Smooth muscle cell (in vitro differentiated cells): ENCODE measurements at regions not wholly inside any gene's neighbourhood (a gene's known extent, or its start where the extent isn't known, plus 50 kb on each side); places are given as distances from the start of the nearest gene placed in this dataset.

Source experiments
- DNase-seq: peaks from one replicate; lab custom pipeline; 2025; ENCODE audit not compliant: unreplicated experiment; lab: John Stamatoyannopoulos, UW
- H2AFZ ChIP-seq: fragments of 200-600 bp; sonication (generic); 2 replicates; pipeline ENCODE4 v1.6.0; 2016; ENCODE audit warnings: antibody characterized with exemption, low read depth, mild to moderate bottlenecking
- H3F3A ChIP-seq: fragments of 200-600 bp; sonication (generic); 2 replicates; pipeline ENCODE4 v1.6.0; 2017; ENCODE audit warnings: antibody characterized with exemption, low read depth
- H3K27ac ChIP-seq: fragments of 200-600 bp; sonication (generic); 2 replicates; pipeline ENCODE4 v1.5.1; 2016; ENCODE audit warnings: low read depth, mild to moderate bottlenecking
- H3K27me3 ChIP-seq: fragments of 200-600 bp; sonication (generic); 2 replicates; pipeline ENCODE4 v1.6.1; 2016; ENCODE audit warnings: low read depth, mild to moderate bottlenecking
- H3K36me3 ChIP-seq: fragments of 200-600 bp; sonication (generic); 2 replicates; pipeline ENCODE4 v1.5.1; 2016; ENCODE audit warnings: low read depth
- H3K4me1 ChIP-seq: fragments of 200-600 bp; sonication (generic); 2 replicates; pipeline ENCODE4 v1.5.1; 2016; ENCODE audit warnings: low read depth
- H3K4me2 ChIP-seq: fragments of 200-600 bp; sonication (generic); 2 replicates; pipeline ENCODE4 v1.6.0; 2016; ENCODE audit warnings: mild to moderate bottlenecking
- H3K4me3 ChIP-seq: fragments of 200-600 bp; sonication (generic); 2 replicates; pipeline ENCODE4 v1.5.1; 2016; ENCODE audit warnings: mild to moderate bottlenecking
- H3K79me2 ChIP-seq: fragments of 200-600 bp; sonication (generic); 2 replicates; pipeline ENCODE4 v1.6.0; 2016; ENCODE audit warnings: low read depth, mild to moderate bottlenecking
- H3K9ac ChIP-seq: fragments of 200-600 bp; sonication (generic); 2 replicates; pipeline ENCODE4 v1.6.0; 2016; ENCODE audit warnings: low read depth
- H3K9me3 ChIP-seq: fragments of 200-600 bp; sonication (generic); replicated peaks from 2 replicates; pipeline ENCODE4 v1.5.1; 2016; ENCODE audit warnings: low read depth
- H4K20me1 ChIP-seq: fragments of 200-600 bp; sonication (generic); 2 replicates; pipeline ENCODE4 v1.6.0; 2016; ENCODE audit warnings: low read depth
- WGBS: methylation state at CpG from one replicate; pipeline ENCODE4 v1.1.7; 2016; ENCODE audit warnings: low lambda C conversion rate; 5-methylcytosine and 5-hydroxymethylcytosine counted together
- TF ChIP-seq, protein P1 (sequence below): fragments of 200-600 bp; sonication (generic); IDR thresholded peaks from 2 replicates; pipeline ENCODE4 v1.5.1; 2017; ENCODE audit warnings: borderline replicate concordance, mild to moderate bottlenecking, antibody characterized with exemption; ENCODE audit not compliant: insufficient read depth, poor library complexity, severe bottlenecking

DNA sequence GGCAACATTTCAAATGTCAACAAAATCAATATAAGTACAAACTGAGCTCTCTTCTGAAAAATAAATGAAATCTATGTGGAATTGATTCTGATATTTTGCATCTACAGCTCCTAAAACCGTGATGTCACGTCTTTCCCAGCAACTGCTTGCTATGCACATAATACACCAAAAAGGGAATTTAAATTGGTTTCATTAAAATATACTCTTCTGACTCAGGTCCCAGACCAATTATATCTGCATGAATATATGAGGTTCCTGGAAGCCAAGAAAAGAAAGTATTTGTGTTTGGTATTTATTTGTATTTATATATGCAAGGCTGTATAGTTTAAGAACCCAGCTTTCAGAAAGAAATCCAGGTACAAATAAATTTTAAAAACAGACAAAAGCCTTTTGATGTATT, 1282.5 kb downstream of the SUCLG1 start:
- TF ChIP-seq, protein P1, sequence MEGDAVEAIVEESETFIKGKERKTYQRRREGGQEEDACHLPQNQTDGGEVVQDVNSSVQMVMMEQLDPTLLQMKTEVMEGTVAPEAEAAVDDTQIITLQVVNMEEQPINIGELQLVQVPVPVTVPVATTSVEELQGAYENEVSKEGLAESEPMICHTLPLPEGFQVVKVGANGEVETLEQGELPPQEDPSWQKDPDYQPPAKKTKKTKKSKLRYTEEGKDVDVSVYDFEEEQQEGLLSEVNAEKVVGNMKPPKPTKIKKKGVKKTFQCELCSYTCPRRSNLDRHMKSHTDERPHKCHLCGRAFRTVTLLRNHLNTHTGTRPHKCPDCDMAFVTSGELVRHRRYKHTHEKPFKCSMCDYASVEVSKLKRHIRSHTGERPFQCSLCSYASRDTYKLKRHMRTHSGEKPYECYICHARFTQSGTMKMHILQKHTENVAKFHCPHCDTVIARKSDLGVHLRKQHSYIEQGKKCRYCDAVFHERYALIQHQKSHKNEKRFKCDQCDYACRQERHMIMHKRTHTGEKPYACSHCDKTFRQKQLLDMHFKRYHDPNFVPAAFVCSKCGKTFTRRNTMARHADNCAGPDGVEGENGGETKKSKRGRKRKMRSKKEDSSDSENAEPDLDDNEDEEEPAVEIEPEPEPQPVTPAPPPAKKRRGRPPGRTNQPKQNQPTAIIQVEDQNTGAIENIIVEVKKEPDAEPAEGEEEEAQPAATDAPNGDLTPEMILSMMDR: no peak
- WGBS: 95% methylated on average over 2 of the region's 2 CpGs
- no peak overlapping the region for H3K4me3 ChIP-seq

GRCh38 chr2:83172841-83173240, 1286.2 kb downstream of the SUCLG1 start:
- H3K9me3 ChIP-seq: no peaks in the 10 kb centered on the region
- H2AFZ ChIP-seq: peak overlapping the region; percentile 62
- no peaks in the 10 kb centered on the region for H3K27me3 ChIP-seq
- H3K79me2 ChIP-seq: no peaks in the 10 kb centered on the region
- WGBS: 97% methylated on average over 2 of the region's 2 CpGs
- H3K36me3 ChIP-seq: no peaks in the 10 kb centered on the region
- TF ChIP-seq, protein P1: no peak
- no peak overlapping the region for H3K4me3 ChIP-seq
- no peaks in the 10 kb centered on the region for H3K4me1 ChIP-seq
- no peak overlapping the region for H3K9ac ChIP-seq
- no peaks in the 10 kb centered on the region for H4K20me1 ChIP-seq
- DNase-seq: no peak
- H3F3A ChIP-seq: no peaks in the 10 kb centered on the region
- H3K27ac ChIP-seq: no peak overlapping the region
- no peak overlapping the region for H3K4me2 ChIP-seq

More for the DNA sequence above, 1282.5 kb downstream of the SUCLG1 start:
- H3K79me2 ChIP-seq: no peaks in the 10 kb centered on the region
- H3K9me3 ChIP-seq: no peaks in the 10 kb centered on the region
- H3K27me3 ChIP-seq: no peaks in the 10 kb centered on the region
- no peak overlapping the region for H3K9ac ChIP-seq
- no peak overlapping the region for H3K4me2 ChIP-seq
- no peaks in the 10 kb centered on the region for H3K36me3 ChIP-seq
- no peaks in the 10 kb centered on the region for H3K4me1 ChIP-seq
- no peak overlapping the region for H3K27ac ChIP-seq
- H3F3A ChIP-seq: no peaks in the 10 kb centered on the region
- no peaks in the 10 kb centered on the region for H4K20me1 ChIP-seq
- H2AFZ ChIP-seq: no peak overlapping the region
- DNase-seq: no peak

- 91% methylated on average over 2 of the region's 2 CpGs for WGBS
- no peak overlapping the region for H3K9ac ChIP-seq
These were observed 1290.7 kb downstream of the SUCLG1 start for GRCh38 chr2:83168377-83168776.

DNA sequence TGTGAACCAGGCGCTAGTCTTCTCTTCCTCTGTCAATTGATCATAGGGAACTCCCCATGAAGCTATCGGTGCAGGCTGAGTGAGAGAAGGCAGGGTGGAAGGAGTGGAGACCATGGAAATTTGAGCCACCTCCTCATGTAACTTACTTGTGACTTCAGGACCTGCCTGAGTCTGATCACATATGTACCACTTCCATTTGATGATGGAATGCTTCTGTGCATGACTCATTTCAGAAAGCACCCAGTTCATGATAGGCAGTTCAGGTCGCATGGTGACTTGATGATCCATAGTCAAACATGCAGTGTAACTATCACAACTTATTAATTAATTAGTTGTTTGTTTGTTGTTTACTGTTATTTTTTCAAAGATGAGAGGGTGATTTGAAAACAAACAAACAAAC, 1296.7 kb downstream of the SUCLG1 start:
- no peak overlapping the region for H3K27ac ChIP-seq
- TF ChIP-seq, protein P1: no peak
- WGBS: 90% methylated on average over 3 of the region's 3 CpGs

More at GRCh38 chr2:83168377-83168776, 1290.7 kb downstream of the SUCLG1 start:
- H3F3A ChIP-seq: no peaks in the 10 kb centered on the region
- no peak overlapping the region for H3K27ac ChIP-seq
- peak overlapping the region; percentile 7 for H2AFZ ChIP-seq
- no peaks in the 10 kb centered on the region for H4K20me1 ChIP-seq
- H3K9me3 ChIP-seq: no peaks in the 10 kb centered on the region
- no peak overlapping the region for H3K4me3 ChIP-seq
- no peak for DNase-seq
- H3K4me2 ChIP-seq: no peak overlapping the region
- no peaks in the 10 kb centered on the region for H3K36me3 ChIP-seq
- H3K27me3 ChIP-seq: no peaks in the 10 kb centered on the region
- no peaks in the 10 kb centered on the region for H3K4me1 ChIP-seq
- H3K79me2 ChIP-seq: no peaks in the 10 kb centered on the region
- TF ChIP-seq, protein P1: no peak

More for the DNA sequence above, 1296.7 kb downstream of the SUCLG1 start:
- H3K9me3 ChIP-seq: no peaks in the 10 kb centered on the region
- no peak overlapping the region for H3K4me3 ChIP-seq
- no peak overlapping the region for H2AFZ ChIP-seq
- H3K79me2 ChIP-seq: no peaks in the 10 kb centered on the region
- no peak for DNase-seq
- no peaks in the 10 kb centered on the region for H3K27me3 ChIP-seq
- H3F3A ChIP-seq: no peaks in the 10 kb centered on the region
- no peak overlapping the region for H3K9ac ChIP-seq
- H3K36me3 ChIP-seq: no peaks in the 10 kb centered on the region
- H3K4me1 ChIP-seq: no peaks in the 10 kb centered on the region
- no peaks in the 10 kb centered on the region for H4K20me1 ChIP-seq
- no peak overlapping the region for H3K4me2 ChIP-seq
